HAP-1 (cell line): ENCODE measurements at regions not wholly inside any gene's neighbourhood (a gene's known extent, or its start where the extent isn't known, plus 50 kb on each side); places are given as distances from the start of the nearest gene placed in this dataset.
"Not testable (repeated sequence)": the region's sequence is repeated elsewhere in the genome, so short reads cannot be mapped to it uniquely, and the experiment has no call there.

Source experiments
- DNase-seq, 2 experiments: peaks; one replicate each; pipeline ENCODE4 v3.0.0-alpha.2; 2016 to 2020; ENCODE audit warnings: low spot score in 2 of 2
- H3K27me3 ChIP-seq: fragments of 250-450 bp; sonication (Bioruptor Pico); 2 replicates; pipeline ENCODE4 v1.5.1; 2020; ENCODE audit warnings: low read depth, mild to moderate bottlenecking, moderate library complexity
- H3K36me3 ChIP-seq: fragments of 250-450 bp; sonication (Bioruptor Pico); replicated peaks from 2 replicates; pipeline ENCODE4 v1.5.1; 2020; ENCODE audit warnings: mild to moderate bottlenecking
- H3K4me1 ChIP-seq: fragments of 250-450 bp; sonication (Bioruptor Pico); 2 replicates; pipeline ENCODE4 v1.5.1; 2020; ENCODE audit warnings: mild to moderate bottlenecking
- H3K4me3 ChIP-seq: fragments of 250-450 bp; sonication (Bioruptor Pico); 2 replicates; pipeline ENCODE4 v1.5.1; 2020; ENCODE audit warnings: mild to moderate bottlenecking, moderate library complexity
- H3K9me3 ChIP-seq: fragments of 250-450 bp; sonication (Bioruptor Pico); 2 replicates; pipeline ENCODE4 v1.5.1; 2020; ENCODE audit warnings: mild to moderate bottlenecking, moderate library complexity
- in situ Hi-C: fragments of 300-500 bp; cut with MboI; formaldehyde crosslinking; loops from 3 replicates; pipeline ENCODE4 v1.14.3; 2020; ENCODE audit warnings: low sequenced_read_pairs, inconsistent platforms, mixed read lengths

- in situ Hi-C loops, result no loop called here
Measured at GRCh38 chr6:134415194-134415593, 97.3 kb upstream of the SGK1 start.

GRCh38 chr6:134414793-134415192 is 96.9 kb upstream of the SGK1 start:
- Histone ChIP-seq H3K4me3 (no peak overlapping the region), H3K9me3 (no peaks in the 10 kb centered on the region), H3K36me3 (no peaks in the 10 kb centered on the region), H3K4me1 (no peaks in the 10 kb centered on the region), H3K27me3 (no peaks in the 10 kb centered on the region)
- in situ Hi-C loops, result no loop called here
- no peak for DNase-seq

More at GRCh38 chr6:134415194-134415593, 97.3 kb upstream of the SGK1 start:
- Histone ChIP-seq H3K4me3 (no peak overlapping the region), H3K4me1 (no peaks in the 10 kb centered on the region), H3K9me3 (no peaks in the 10 kb centered on the region), H3K27me3 (no peaks in the 10 kb centered on the region), H3K36me3 (no peaks in the 10 kb centered on the region)
- DNase-seq, result no peak

GRCh38 chr6:134413241-134413643 is 95.3 kb upstream of the SGK1 start:
- Histone ChIP-seq H3K9me3 (no peaks in the 10 kb centered on the region), H3K4me3 (no peak overlapping the region), H3K27me3 (no peaks in the 10 kb centered on the region), H3K36me3 (no peaks in the 10 kb centered on the region), H3K4me1 (no peaks in the 10 kb centered on the region)
- in situ Hi-C loops, result no loop called here
- no peak for DNase-seq

DNA sequence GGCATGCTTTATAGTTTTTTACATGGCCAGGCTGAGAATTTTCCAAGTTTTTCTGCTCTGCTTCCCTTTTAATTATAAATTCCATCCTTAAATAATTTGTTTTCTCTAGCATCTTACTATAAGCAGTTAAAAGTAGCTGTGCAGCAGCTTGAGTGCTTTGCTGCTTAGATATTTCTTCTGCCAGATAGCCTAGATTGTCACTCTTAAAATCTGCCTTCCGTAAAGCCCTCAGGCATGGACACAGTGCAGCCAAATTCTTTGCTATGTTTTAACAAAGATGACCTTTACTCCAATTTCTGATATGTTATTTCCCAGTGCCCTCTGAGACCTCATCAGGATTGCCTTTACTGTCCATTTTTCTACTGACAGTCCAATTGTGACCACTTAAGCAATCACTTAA is 92.6 kb upstream of the SGK1 start:
- H3K4me1 ChIP-seq, result no peaks in the 10 kb centered on the region
- no peaks in the 10 kb centered on the region for H3K36me3 ChIP-seq
- H3K4me3 ChIP-seq, result no peak overlapping the region
- no peaks in the 10 kb centered on the region for H3K9me3 ChIP-seq
- in situ Hi-C loops, result no loop called here
- no peak for DNase-seq
- H3K27me3 ChIP-seq, result no peaks in the 10 kb centered on the region

GRCh38 chr6:134407791-134408190 is 89.9 kb upstream of the SGK1 start:
- in situ Hi-C loops, result no loop called here
- Histone ChIP-seq H3K36me3 (no peaks in the 10 kb centered on the region), H3K27me3 (no peaks in the 10 kb centered on the region), H3K9me3 (no peaks in the 10 kb centered on the region), H3K4me3 (no peak overlapping the region), H3K4me1 (no peaks in the 10 kb centered on the region)
- DNase-seq, result no peak

- no peaks in the 10 kb centered on the region for H3K9me3 ChIP-seq
- no peaks in the 10 kb centered on the region for H3K27me3 ChIP-seq
- DNase-seq, result no peak
- H3K4me1 ChIP-seq, result no peaks in the 10 kb centered on the region
- in situ Hi-C loops, result no loop called here
- no peak overlapping the region for H3K4me3 ChIP-seq
- no peaks in the 10 kb centered on the region for H3K36me3 ChIP-seq
Measured at GRCh38 chr6:134406311-134406710, 88.4 kb upstream of the SGK1 start.

- DNase-seq, result no peak
- H3K4me3 ChIP-seq, result no peak overlapping the region
- no peaks in the 10 kb centered on the region for H3K27me3 ChIP-seq
- in situ Hi-C loops, result no loop called here
- H3K36me3 ChIP-seq, result no peaks in the 10 kb centered on the region
- no peaks in the 10 kb centered on the region for H3K9me3 ChIP-seq
- H3K4me1 ChIP-seq, result no peaks in the 10 kb centered on the region
Measured at GRCh38 chr6:134405386-134406087, 87.6 kb upstream of the SGK1 start.

DNA sequence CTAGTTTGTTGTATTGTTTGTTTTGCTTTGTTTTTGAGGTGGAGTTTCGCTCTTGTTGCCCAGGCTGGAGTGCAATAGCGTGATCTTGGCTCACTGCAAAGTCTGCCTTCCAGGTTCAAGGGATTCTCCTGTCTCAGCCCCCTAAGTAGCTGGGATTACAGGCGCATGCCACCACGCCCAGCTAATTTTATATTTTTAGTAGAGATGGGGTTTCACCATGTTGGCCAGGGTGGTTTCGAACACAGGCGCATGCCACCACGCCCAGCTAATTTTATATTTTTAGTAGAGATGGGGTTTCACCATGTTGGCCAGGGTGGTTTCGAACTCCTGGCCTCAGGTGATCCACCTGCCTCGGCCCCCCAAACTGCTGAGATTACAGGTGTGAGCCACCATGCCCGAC is 85.4 kb upstream of the SGK1 start:
- H3K4me3 ChIP-seq, H3K36me3 ChIP-seq, H3K4me1 ChIP-seq, H3K27me3 ChIP-seq, in situ Hi-C loops, H3K9me3 ChIP-seq, DNase-seq: not testable (repeated sequence)

DNA sequence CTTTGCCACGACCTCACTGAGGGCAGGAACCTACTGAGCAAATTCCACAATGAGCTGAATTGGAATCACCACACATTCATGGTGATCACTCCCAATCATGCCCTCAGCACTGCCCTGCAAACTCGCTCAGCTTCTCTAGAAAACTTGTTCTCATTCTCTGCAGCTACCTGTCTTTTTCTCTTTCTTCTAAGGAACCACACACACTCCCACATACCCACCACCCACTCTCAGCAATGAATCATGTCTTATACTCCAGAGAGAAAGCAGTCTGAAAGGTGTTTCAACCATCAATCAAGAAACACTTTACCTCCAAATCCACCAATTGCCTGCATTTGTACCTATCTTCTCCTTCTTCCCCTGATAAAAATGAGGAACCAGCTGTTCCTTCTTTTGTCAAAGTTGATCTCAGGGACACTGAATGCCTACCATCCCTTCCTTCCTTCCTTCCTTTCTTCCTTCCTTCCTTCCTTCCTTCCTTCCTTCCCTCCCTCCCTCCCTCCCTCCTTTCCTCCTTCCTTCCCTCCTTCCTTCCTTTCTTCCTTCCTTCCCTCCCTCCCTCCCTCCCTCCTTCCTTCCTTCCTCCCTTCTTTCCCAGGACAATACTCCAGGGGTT is 84.6 kb upstream of the SGK1 start:
- no peak for DNase-seq
- in situ Hi-C loops, result no loop called here
- Histone ChIP-seq H3K9me3 (no peaks in the 10 kb centered on the region), H3K27me3 (no peaks in the 10 kb centered on the region), H3K4me3 (no peak overlapping the region), H3K36me3 (no peaks in the 10 kb centered on the region), H3K4me1 (no peaks in the 10 kb centered on the region)

DNA sequence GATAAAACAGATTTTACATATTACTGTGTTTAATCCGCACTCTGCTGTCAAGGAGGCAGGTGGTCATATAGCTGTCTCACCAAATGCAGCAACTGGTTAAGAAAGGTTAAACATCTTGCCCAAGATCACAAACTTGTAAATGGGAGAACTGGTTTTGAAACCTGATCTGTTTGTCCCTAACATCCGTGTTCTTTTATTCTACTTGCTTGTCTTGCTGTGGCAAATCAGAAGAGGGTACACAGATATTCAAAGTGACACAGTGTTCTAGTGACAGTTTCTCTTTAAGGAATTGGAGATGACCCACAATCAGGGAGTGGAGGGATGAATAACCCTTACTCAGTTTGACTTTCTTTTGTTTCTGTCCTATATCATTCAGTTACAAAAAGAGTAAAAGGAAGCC is 83.0 kb upstream of the SGK1 start:
- Histone ChIP-seq H3K9me3 (no peaks in the 10 kb centered on the region), H3K4me3 (no peak overlapping the region), H3K4me1 (no peaks in the 10 kb centered on the region), H3K27me3 (no peaks in the 10 kb centered on the region), H3K36me3 (no peaks in the 10 kb centered on the region)
- in situ Hi-C loops, result no loop called here
- no peak for DNase-seq

DNA sequence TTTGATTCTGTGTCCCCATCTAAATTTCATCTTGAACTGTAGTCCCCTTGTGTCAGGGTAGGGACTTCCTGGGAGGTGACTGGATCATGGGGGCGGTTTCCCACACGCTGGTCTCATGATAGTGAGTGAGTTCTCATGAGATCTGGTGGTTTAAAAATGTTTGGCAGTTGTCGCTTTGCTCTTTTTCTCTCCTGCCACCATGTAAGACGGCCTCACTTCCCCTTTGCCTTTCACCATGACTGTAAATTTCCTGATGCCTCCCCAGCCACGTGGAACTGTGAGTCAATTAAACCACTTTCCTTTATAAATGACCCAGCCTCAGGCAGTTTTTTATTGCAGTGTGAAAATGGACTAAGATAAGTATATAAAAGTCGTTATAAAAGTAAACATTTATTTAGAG is 80.5 kb upstream of the SGK1 start:
- Histone ChIP-seq H3K9me3 (no peaks in the 10 kb centered on the region), H3K4me3 (no peak overlapping the region), H3K36me3 (no peaks in the 10 kb centered on the region), H3K27me3 (no peaks in the 10 kb centered on the region), H3K4me1 (no peaks in the 10 kb centered on the region)
- in situ Hi-C loops, result no loop called here
- DNase-seq, result no peak

- 0 out of 2 replicates have a peak, but pooled peaks cover under 1% of the 10 kb centered on the region for H3K4me1 ChIP-seq
- H3K27me3 ChIP-seq, result no peaks in the 10 kb centered on the region
- H3K9me3 ChIP-seq, result no peaks in the 10 kb centered on the region
- in situ Hi-C loops, result no loop called here
- H3K4me3 ChIP-seq, result no peak overlapping the region
- no peak for DNase-seq
- no peaks in the 10 kb centered on the region for H3K36me3 ChIP-seq
Measured at GRCh38 chr6:134397676-134398075, 79.8 kb upstream of the SGK1 start.

GRCh38 chr6:134394905-134395304 is 77.0 kb upstream of the SGK1 start:
- Histone ChIP-seq H3K4me3 (no peak overlapping the region), H3K36me3 (no peaks in the 10 kb centered on the region), H3K4me1 (peaks cover 9% of the 10 kb centered on the region), H3K27me3 (no peaks in the 10 kb centered on the region), H3K9me3 (no peaks in the 10 kb centered on the region)
- in situ Hi-C loops, result no loop called here
- DNase-seq, result no peak

GRCh38 chr6:134394208-134394607 is 76.3 kb upstream of the SGK1 start:
- H3K9me3 ChIP-seq, result no peaks in the 10 kb centered on the region
- H3K4me3 ChIP-seq, result no peak overlapping the region
- DNase-seq, result no peak
- H3K4me1 ChIP-seq, result peaks cover 9% of the 10 kb centered on the region
- no peaks in the 10 kb centered on the region for H3K36me3 ChIP-seq
- no peaks in the 10 kb centered on the region for H3K27me3 ChIP-seq
- in situ Hi-C loops, result no loop called here

- H3K4me1 ChIP-seq, result peaks cover 9% of the 10 kb centered on the region
- in situ Hi-C loops, result no loop called here
- DNase-seq, result no peak
Measured at GRCh38 chr6:134391205-134391604, 73.3 kb upstream of the SGK1 start.

More at GRCh38 chr6:134391205-134391604, 73.3 kb upstream of the SGK1 start:
- Histone ChIP-seq H3K36me3 (no peaks in the 10 kb centered on the region), H3K4me3 (no peak overlapping the region), H3K9me3 (no peaks in the 10 kb centered on the region), H3K27me3 (no peaks in the 10 kb centered on the region)
